Trophoblast cell (in vitro differentiated cells and primary cell): ENCODE measurements at regions not wholly inside any gene's neighbourhood (a gene's known extent, or its start where the extent isn't known, plus 50 kb on each side); places are given as distances from the start of the nearest gene placed in this dataset.

Experiments used
- DNase-seq, 2 donors: peaks; one replicate each; pipeline ENCODE4 v3.0.0-alpha.2; 2016
- H2AFZ ChIP-seq: 2 replicates; pipeline ENCODE4 v1.6.1; 2013; ENCODE audit warnings: low read length, moderate library complexity, mild to moderate bottlenecking; ENCODE audit not compliant: insufficient read depth, poor library complexity
- H2AK5ac ChIP-seq: 2 replicates; pipeline ENCODE4 v1.6.1; 2013; ENCODE audit warnings: mild to moderate bottlenecking, low read length
- H2BK120ac ChIP-seq: 2 replicates; pipeline ENCODE4 v1.6.1; 2013; ENCODE audit warnings: low read length, mild to moderate bottlenecking, moderate library complexity; ENCODE audit not compliant: insufficient read depth, poor library complexity
- H2BK12ac ChIP-seq: 2 replicates; pipeline ENCODE4 v1.6.1; 2013; ENCODE audit warnings: mild to moderate bottlenecking, low read length, moderate library complexity
- H2BK5ac ChIP-seq: 2 replicates; pipeline ENCODE4 v1.6.1; 2013; ENCODE audit warnings: low read length, low read depth, moderate library complexity, mild to moderate bottlenecking; ENCODE audit not compliant: poor library complexity
- H3K14ac ChIP-seq: 2 replicates; pipeline ENCODE4 v1.6.1; 2013; ENCODE audit warnings: mild to moderate bottlenecking, low read length
- H3K18ac ChIP-seq: 2 replicates; pipeline ENCODE4 v1.6.1; 2013; ENCODE audit warnings: mild to moderate bottlenecking, low read length
- H3K23ac ChIP-seq: 2 replicates; pipeline ENCODE4 v1.6.1; 2013; ENCODE audit warnings: low read length
- H3K27ac ChIP-seq: 2 replicates; pipeline ENCODE4 v1.5.1; 2013; ENCODE audit warnings: low read depth, mild to moderate bottlenecking, inconsistent platforms, low read length, moderate library complexity
- H3K27me3 ChIP-seq: 2 replicates; pipeline ENCODE4 v1.6.1; 2013; ENCODE audit warnings: inconsistent platforms, mild to moderate bottlenecking, low read length, moderate library complexity; ENCODE audit not compliant: insufficient read depth
- H3K36me3 ChIP-seq, 2 experiments: 1 replicate in 1 of 2; 2 replicates in 1 of 2; pipeline ENCODE4 v1.6.1; 2013; ENCODE audit warnings: low read length in 2 of 2, mild to moderate bottlenecking in 2 of 2, moderate library complexity in 1 of 2; ENCODE audit not compliant: insufficient read depth in 2 of 2, control insufficient read depth in 1 of 2
- H3K4ac ChIP-seq: 2 replicates; pipeline ENCODE4 v1.6.1; 2013; ENCODE audit warnings: low read depth, mild to moderate bottlenecking, low read length, moderate library complexity
- H3K4me1 ChIP-seq, 2 experiments: 1 replicate in 1 of 2; 2 replicates in 1 of 2; pipeline ENCODE4 v1.6.1; 2013; ENCODE audit warnings: low read length in 2 of 2, mild to moderate bottlenecking in 2 of 2, moderate library complexity in 1 of 2; ENCODE audit not compliant: insufficient read depth in 2 of 2, control insufficient read depth in 1 of 2
- H3K4me2 ChIP-seq: 2 replicates; pipeline ENCODE4 v1.6.1; 2013; ENCODE audit warnings: inconsistent platforms, mild to moderate bottlenecking, low read length, moderate library complexity
- H3K4me3 ChIP-seq: 2 replicates; pipeline ENCODE4 v1.5.1; 2013; ENCODE audit warnings: mild to moderate bottlenecking, low read depth, low read length, inconsistent platforms
- H3K79me1 ChIP-seq: one replicate; pipeline ENCODE4 v1.6.1; 2013; ENCODE audit warnings: low read length
- H3K79me2 ChIP-seq: 2 replicates; pipeline ENCODE4 v1.6.1; 2013; ENCODE audit warnings: low read length, mild to moderate bottlenecking; ENCODE audit not compliant: control insufficient read depth, insufficient read depth, poor library complexity
- H3K9ac ChIP-seq: 2 replicates; pipeline ENCODE4 v1.6.1; 2013; ENCODE audit warnings: mild to moderate bottlenecking, low read length
- H3K9me3 ChIP-seq: 2 replicates; pipeline ENCODE4 v1.6.1; 2013; ENCODE audit warnings: low read depth, mild to moderate bottlenecking, control low read depth, inconsistent platforms, low read length; ENCODE audit not compliant: insufficient read depth
- H4K12ac ChIP-seq: 2 replicates; pipeline ENCODE4 v1.6.1; 2013; ENCODE audit warnings: low read depth, mild to moderate bottlenecking, low read length, moderate library complexity
- H4K8ac ChIP-seq: 2 replicates; pipeline ENCODE4 v1.6.1; 2013; ENCODE audit warnings: low read depth, mild to moderate bottlenecking, low read length, moderate library complexity
- H4K91ac ChIP-seq: one replicate; pipeline ENCODE4 v1.6.1; 2013; ENCODE audit warnings: low read depth, mild to moderate bottlenecking, low read length, moderate library complexity
- WGBS: extraction: QIAGEN DNeasy Blood & Tissue Kit; methylation state at CpG from one replicate; pipeline ENCODE4 v1.1.7; 2013; ENCODE audit warnings: missing lambda C conversion rate; ENCODE audit not compliant: insufficient read length, insufficient coverage; ENCODE audit errors: extremely low coverage; 5-methylcytosine and 5-hydroxymethylcytosine counted together

DNA sequence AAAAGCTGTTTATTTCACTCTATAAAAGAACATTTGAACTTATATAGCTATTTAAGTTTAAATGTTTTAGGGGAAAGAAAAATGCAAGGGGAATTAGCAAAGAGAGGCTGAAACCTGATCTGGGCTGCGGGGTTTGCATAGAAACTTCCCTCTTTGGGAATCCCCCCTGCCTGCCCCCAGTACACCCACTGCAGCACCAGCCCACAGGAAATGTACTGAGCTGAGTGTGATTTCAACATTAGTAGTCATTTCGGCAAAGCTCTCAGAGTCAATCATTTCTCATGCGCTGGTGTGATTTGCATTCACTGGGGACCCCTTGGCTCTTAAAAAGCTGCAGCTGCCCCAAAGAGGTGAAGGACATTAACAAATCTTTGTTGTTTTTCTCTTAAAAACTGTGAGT is 859.4 kb downstream of the MAFB start:
- Histone ChIP-seq H3K4me1 (no peaks in the 10 kb centered on the region), H3K18ac (no peak overlapping the region), H3K36me3 (no peaks in the 10 kb centered on the region), H2AFZ (no peak overlapping the region), H3K27ac (no peak overlapping the region), H3K23ac (no peak overlapping the region), H4K91ac (no peak overlapping the region), H3K79me2 (no peaks in the 10 kb centered on the region), H2BK12ac (no peak overlapping the region), H2BK120ac (no peak overlapping the region), H3K4ac (no peak overlapping the region), H3K27me3 (no peaks in the 10 kb centered on the region), H3K14ac (no peak overlapping the region), H3K9ac (no peak overlapping the region), H3K4me2 (no peak overlapping the region), H3K4me3 (no peak overlapping the region), H4K8ac (no peak overlapping the region), H3K79me1 (no peaks in the 10 kb centered on the region), H2BK5ac (no peak overlapping the region), H4K12ac (no peak overlapping the region), H3K9me3 (no peaks in the 10 kb centered on the region), H2AK5ac (no peak overlapping the region)
- WGBS: no CpG with 5 or more reads among the region's 3 CpGs
- no peak for DNase-seq

DNA sequence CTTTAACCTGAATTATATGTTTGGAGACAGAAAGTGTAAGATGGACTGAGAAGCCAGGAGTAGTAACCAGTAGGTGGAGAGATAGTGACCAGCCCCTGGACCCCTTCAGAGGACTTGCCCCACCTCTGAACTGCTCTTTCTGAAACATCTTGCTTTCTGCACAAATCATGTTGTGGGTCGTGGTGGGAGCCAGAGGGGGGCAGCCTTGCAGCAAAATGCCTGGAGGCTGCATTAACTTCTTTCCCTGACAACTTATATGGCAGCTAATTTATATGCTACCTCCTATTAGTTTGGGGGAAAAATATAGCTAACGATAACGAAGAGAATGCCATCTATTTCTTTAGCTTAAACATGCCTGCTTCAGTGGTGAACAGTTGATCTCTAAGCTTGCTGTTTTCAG is 859.8 kb downstream of the MAFB start:
- Histone ChIP-seq H2BK5ac (no peak overlapping the region), H2BK120ac (no peak overlapping the region), H3K9me3 (no peaks in the 10 kb centered on the region), H3K4ac (no peak overlapping the region), H4K8ac (no peak overlapping the region), H3K4me2 (no peak overlapping the region), H2AFZ (no peak overlapping the region), H3K27ac (no peak overlapping the region), H3K18ac (no peak overlapping the region), H3K4me1 (no peaks in the 10 kb centered on the region), H3K36me3 (no peaks in the 10 kb centered on the region), H2BK12ac (no peak overlapping the region), H3K79me2 (no peaks in the 10 kb centered on the region), H3K23ac (no peak overlapping the region), H4K12ac (no peak overlapping the region), H3K9ac (no peak overlapping the region), H3K79me1 (no peaks in the 10 kb centered on the region), H3K14ac (no peak overlapping the region), H3K27me3 (no peaks in the 10 kb centered on the region), H2AK5ac (no peak overlapping the region), H3K4me3 (no peak overlapping the region), H4K91ac (no peak overlapping the region)
- WGBS: no CpG with 5 or more reads among the region's 3 CpGs
- no peak for DNase-seq

DNA sequence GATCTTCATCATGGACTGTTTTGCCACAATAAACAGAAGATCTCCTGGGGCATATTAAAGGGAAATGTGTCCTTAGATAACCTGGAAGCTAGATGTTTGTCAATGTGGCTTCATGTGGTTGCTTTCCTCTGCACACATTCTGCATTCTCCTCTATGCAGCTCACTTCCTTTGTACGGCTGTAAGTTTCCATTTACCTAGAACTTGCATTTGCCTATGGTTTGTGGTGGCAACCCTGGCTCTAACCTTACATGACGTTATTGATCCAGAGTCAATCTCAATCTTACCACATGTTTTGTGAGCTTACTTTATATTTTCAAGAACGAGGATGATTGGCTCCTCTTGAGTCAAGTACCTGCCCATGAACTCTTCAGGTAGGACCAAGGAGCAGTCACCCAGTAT is 863.1 kb downstream of the MAFB start:
- WGBS: no CpG with 5 or more reads among the region's 3 CpGs
- Histone ChIP-seq H3K27me3 (no peaks in the 10 kb centered on the region), H4K12ac (no peak overlapping the region)

DNA sequence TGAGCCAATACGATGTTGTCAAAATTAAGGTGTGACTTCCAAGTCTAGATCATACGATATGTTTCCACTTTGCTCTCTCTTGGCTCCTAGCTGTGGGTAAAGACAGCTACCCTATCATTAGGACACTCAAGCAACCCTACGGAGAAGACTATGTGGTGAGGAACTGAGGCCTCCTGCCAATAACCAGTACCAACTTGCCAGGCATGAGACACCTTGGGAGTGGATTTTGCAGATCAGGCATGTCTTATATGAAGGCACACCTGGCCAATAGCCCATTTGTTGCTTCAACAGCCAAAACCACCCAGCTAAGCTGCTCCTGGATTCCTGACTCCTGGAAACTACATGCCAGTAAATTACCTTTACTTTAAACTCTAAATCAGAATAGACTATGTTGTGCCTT is 863.4 kb downstream of the DHX35 start:
- WGBS: no CpG with 5 or more reads among the region's 3 CpGs

More for the DNA sequence above, 863.1 kb downstream of the MAFB start:
- Histone ChIP-seq H2BK5ac (no peak overlapping the region), H2BK120ac (no peak overlapping the region), H3K4ac (no peak overlapping the region), H4K91ac (no peak overlapping the region), H3K4me1 (peaks cover 5 to 12% of the 10 kb centered on the region in 2 experiments), H3K79me2 (no peaks in the 10 kb centered on the region), H3K9me3 (no peaks in the 10 kb centered on the region), H2BK12ac (no peak overlapping the region), H3K36me3 (no peaks in the 10 kb centered on the region), H4K8ac (no peak overlapping the region), H3K4me2 (no peak overlapping the region), H3K18ac (no peak overlapping the region), H2AFZ (no peak overlapping the region), H3K4me3 (no peak overlapping the region), H3K23ac (no peak overlapping the region), H3K9ac (no peak overlapping the region), H2AK5ac (no peak overlapping the region), H3K14ac (no peak overlapping the region), H3K79me1 (peaks cover 2% of the 10 kb centered on the region), H3K27ac (no peak overlapping the region)
- DNase-seq: no peak

More for the DNA sequence above, 863.4 kb downstream of the DHX35 start:
- H3K79me1 ChIP-seq: peaks cover 2% of the 10 kb centered on the region
- H3K4me1 ChIP-seq: peaks cover 5 to 12% of the 10 kb centered on the region in 2 experiments
- H3K9me3 ChIP-seq: no peaks in the 10 kb centered on the region
- H2AFZ ChIP-seq: no peak overlapping the region
- H4K8ac ChIP-seq: no peak overlapping the region
- no peak overlapping the region for H2BK12ac ChIP-seq
- no peak overlapping the region for H3K9ac ChIP-seq
- no peaks in the 10 kb centered on the region for H3K36me3 ChIP-seq
- H2AK5ac ChIP-seq: no peak overlapping the region
- no peak overlapping the region for H4K91ac ChIP-seq
- H3K4me3 ChIP-seq: no peak overlapping the region
- H3K4me2 ChIP-seq: no peak overlapping the region
- H3K4ac ChIP-seq: no peak overlapping the region
- H4K12ac ChIP-seq: no peak overlapping the region
- no peaks in the 10 kb centered on the region for H3K27me3 ChIP-seq
- H3K18ac ChIP-seq: no peak overlapping the region
- no peak for DNase-seq
- no peak overlapping the region for H3K23ac ChIP-seq
- H2BK120ac ChIP-seq: no peak overlapping the region
- H3K14ac ChIP-seq: no peak overlapping the region
- H3K79me2 ChIP-seq: no peaks in the 10 kb centered on the region
- H3K27ac ChIP-seq: no peak overlapping the region
- no peak overlapping the region for H2BK5ac ChIP-seq
